Tibial nerve (tissue), 4 donors: ENCODE measurements at regions not wholly inside any gene's neighbourhood (a gene's known extent, or its start where the extent isn't known, plus 50 kb on each side); places are given as distances from the start of the nearest gene placed in this dataset.
A peak's percentile ranks its signal among the peaks of the same experiment; 100 is the strongest.

Experiments used
- DNase-seq, 2 donors: peaks; one replicate each; pipeline ENCODE4 v3.0.0-alpha.2; 2019; ENCODE audit warnings: low spot score in 2 of 2
- H3K27ac ChIP-seq, 4 donors: fragments of 200-600 bp; sonication (generic) in 3 of 4; one replicate each; pipeline ENCODE4 v1.5.1; 2017 to 2019; ENCODE audit warnings: mild to moderate bottlenecking in 1 of 4
- H3K27me3 ChIP-seq, 2 donors: fragments of 200-600 bp; sonication (generic) in 1 of 2; one replicate each; pipeline versions ENCODE4 v1.5.1 to v1.6.0; 2017 to 2019
- H3K36me3 ChIP-seq, 3 donors: fragments of 200-600 bp; sonication (generic); one replicate each; pipeline ENCODE4 v1.5.1; 2018 to 2019
- H3K4me1 ChIP-seq, 4 donors: fragments of 200-600 bp; sonication (generic) in 3 of 4; one replicate each; pipeline ENCODE4 v1.5.1; 2017 to 2019
- H3K4me3 ChIP-seq, 4 donors: fragments of 200-600 bp; sonication (generic) in 3 of 4; one replicate each; pipeline ENCODE4 v1.5.1; 2017 to 2019; ENCODE audit warnings: mild to moderate bottlenecking in 1 of 4, moderate library complexity in 1 of 4
- H3K9me3 ChIP-seq, 4 donors: fragments of 200-600 bp; sonication (generic) in 3 of 4; one replicate each; pipeline ENCODE4 v1.5.1; 2017 to 2019
- CTCF ChIP-seq, 5 experiments: fragments of 200-600 bp in 3 of 5; fragments of 450-650 bp in 2 of 5; sonication (generic) in 3 of 5; IDR thresholded peaks; one replicate each; pipeline ENCODE4 v1.5.1; 2016 to 2019; ENCODE audit warnings: antibody characterized with exemption in 5 of 5, mild to moderate bottlenecking in 3 of 5, moderate library complexity in 2 of 5
- EP300 ChIP-seq, 2 donors: sonication (generic); formaldehyde crosslinking; IDR thresholded peaks; one replicate each; pipeline ENCODE4 v1.6.1; 2017; ENCODE audit warnings: antibody characterized with exemption in 2 of 2, mild to moderate bottlenecking in 1 of 2
- POLR2A ChIP-seq, 2 donors: fragments of 450-650 bp; IDR thresholded peaks; one replicate each; pipeline ENCODE4 v1.6.1; 2017; ENCODE audit warnings: antibody characterized with exemption in 2 of 2, mild to moderate bottlenecking in 2 of 2, moderate library complexity in 2 of 2
- WGBS, 2 donors: methylation state at CpG; one replicate each; pipeline ENCODE4 v1.1.5; 2018; 5-methylcytosine and 5-hydroxymethylcytosine counted together

DNA sequence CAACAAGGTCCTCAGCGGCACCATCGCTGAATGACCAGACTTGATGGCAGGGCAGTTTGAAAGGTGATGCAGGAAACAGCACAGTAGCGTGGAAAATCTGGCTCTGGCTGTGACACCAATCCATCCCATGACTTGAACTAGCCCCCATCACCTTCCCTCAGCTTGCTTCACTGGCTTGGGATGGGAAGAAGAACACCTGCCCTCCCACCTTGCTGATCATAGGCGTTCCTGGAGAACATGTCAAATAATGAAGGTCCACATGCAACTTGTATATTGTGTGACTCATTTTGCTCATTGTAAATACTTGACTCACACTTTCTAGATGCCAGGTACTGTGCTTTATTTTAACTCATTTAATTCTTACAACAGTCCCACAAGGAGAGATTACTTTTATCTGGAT is 292.4 kb upstream of the SPRED2 start:
- H3K27ac ChIP-seq: no peak overlapping the region
- H3K9me3 ChIP-seq: peaks cover 0 to 9% (median 0%) of the 10 kb centered on the region in 4 donors
- H3K4me1 ChIP-seq: no peaks in the 10 kb centered on the region
- WGBS, 2 donors: 91 to 94% methylated on average over 4 of the region's 4 CpGs
- H3K27me3 ChIP-seq: no peaks in the 10 kb centered on the region
- TF ChIP-seq EP300 (IDR thresholded peaks at IDR 0.05): no peak
- no peak for TF ChIP-seq POLR2A (IDR thresholded peaks at IDR 0.05)
- no peak for TF ChIP-seq CTCF (IDR thresholded peaks at IDR 0.05)
- no peak overlapping the region for H3K4me3 ChIP-seq
- no peaks in the 10 kb centered on the region for H3K36me3 ChIP-seq
- DNase-seq: no peak

DNA sequence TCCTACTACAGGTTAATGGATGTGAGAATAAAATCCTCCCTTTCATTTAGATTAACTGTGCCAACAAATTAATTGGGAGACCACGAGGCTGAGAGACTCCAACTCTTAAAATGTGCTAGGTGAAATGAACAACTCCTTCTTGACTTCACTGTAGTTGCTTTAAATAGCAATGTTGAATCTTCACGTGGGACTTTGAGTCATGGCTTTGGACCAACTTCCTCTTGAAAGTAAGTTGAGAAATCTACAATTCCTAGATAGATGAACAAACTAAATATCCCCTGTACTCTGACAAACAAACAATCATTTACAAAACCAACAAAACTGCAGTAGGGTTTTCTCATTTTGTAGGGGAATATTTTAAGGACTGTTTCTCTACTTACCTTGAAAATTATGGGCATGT is 291.9 kb upstream of the SPRED2 start:
- no peak overlapping the region for H3K27ac ChIP-seq
- H3K27me3 ChIP-seq: no peaks in the 10 kb centered on the region
- peaks cover 0 to 9% (median 0%) of the 10 kb centered on the region in 4 donors for H3K9me3 ChIP-seq
- DNase-seq: no peak
- 52 to 60% methylated on average over 2 of the region's 2 CpGs for WGBS, 2 donors
- H3K36me3 ChIP-seq: no peaks in the 10 kb centered on the region
- H3K4me3 ChIP-seq: no peak overlapping the region
- no peaks in the 10 kb centered on the region for H3K4me1 ChIP-seq
- TF ChIP-seq EP300 (IDR thresholded peaks at IDR 0.05): no peak
- TF ChIP-seq POLR2A (IDR thresholded peaks at IDR 0.05): no peak
- TF ChIP-seq CTCF (IDR thresholded peaks at IDR 0.05): no peak

DNA sequence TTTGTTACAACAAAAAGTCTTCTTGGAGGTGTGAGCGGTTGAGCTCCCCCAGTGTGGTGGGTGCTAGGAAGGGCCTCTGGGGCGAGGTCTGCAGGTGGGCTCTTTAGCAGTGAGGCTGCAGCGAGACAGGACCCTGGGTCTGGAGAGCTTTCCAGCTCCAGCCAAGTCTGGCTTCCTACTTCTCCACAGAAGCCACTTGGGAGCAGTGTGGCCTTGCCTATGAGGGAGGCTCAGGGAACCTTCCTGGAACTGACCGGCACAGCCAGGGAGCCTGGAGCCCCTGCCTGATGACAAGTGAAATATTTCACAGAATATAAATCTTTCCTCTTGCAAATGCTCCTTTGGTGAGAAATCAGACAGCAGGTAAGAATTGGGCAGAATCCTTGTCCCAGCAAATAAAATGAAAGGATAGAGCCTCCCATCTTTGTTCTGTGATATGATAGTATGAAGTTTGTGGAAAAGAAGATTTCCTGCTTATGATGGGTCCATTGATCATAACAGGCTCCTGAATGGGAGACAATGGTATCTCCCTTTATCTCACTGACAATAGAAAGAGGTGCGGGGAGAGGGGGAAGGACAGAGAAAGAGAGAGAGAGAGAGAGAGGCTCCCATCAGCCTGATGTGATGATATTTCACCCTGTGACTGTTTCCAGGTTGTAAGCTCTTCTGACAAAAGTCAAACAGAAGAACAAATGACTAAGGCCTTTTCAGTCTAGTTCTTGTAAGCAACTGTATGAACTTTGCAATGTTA is 289.8 kb upstream of the SPRED2 start:
- Histone ChIP-seq H3K4me3 (no peak overlapping the region), H3K9me3 (peaks cover 0 to 9% (median 0%) of the 10 kb centered on the region in 4 donors), H3K27ac (no peak overlapping the region), H3K4me1 (no peaks in the 10 kb centered on the region), H3K27me3 (no peaks in the 10 kb centered on the region), H3K36me3 (no peaks in the 10 kb centered on the region)
- DNase-seq: peak in 1 of 2 donors; percentile 13
- WGBS, 2 donors: 63 to 67% methylated on average over 5 of the region's 5 CpGs
- peak in 2 of 5 experiments; percentile 5 to 31 for TF ChIP-seq CTCF (IDR thresholded peaks at IDR 0.05)
- no peak for TF ChIP-seq POLR2A (IDR thresholded peaks at IDR 0.05)

DNA sequence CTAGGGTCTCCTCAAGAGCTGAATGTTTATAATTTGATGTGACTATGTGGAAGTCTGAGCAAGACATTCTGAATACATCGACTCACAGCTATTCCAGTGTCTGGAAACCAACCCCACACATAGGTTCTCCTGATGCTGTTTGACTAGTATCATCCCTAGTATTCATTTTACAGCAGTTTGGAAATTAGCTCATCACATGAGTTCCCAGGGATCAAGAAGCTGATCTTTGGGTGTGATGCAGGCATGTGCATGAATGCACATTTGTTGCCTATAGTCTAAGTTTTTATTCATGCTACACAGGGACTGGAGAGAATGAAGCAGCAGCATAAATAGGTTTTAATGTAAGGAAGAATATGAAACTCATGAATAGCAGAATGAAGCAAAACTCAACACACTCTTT is 284.3 kb upstream of the SPRED2 start:
- Histone ChIP-seq H3K4me1 (no peaks in the 10 kb centered on the region), H3K27ac (no peak overlapping the region), H3K9me3 (no peaks in the 10 kb centered on the region), H3K36me3 (no peaks in the 10 kb centered on the region), H3K4me3 (no peak overlapping the region), H3K27me3 (no peaks in the 10 kb centered on the region)
- WGBS, 2 donors: 54 to 67% methylated on average over 1 of the region's 1 CpG
- no peak for DNase-seq
- TF ChIP-seq POLR2A (IDR thresholded peaks at IDR 0.05) (no peak), EP300 (IDR thresholded peaks at IDR 0.05) (no peak), CTCF (IDR thresholded peaks at IDR 0.05) (no peak)

GRCh38 chr2:65715323-65715722 is 282.9 kb upstream of the SPRED2 start:
- Histone ChIP-seq H3K27ac (no peak overlapping the region), H3K4me1 (no peaks in the 10 kb centered on the region), H3K9me3 (no peaks in the 10 kb centered on the region), H3K4me3 (no peak overlapping the region), H3K27me3 (no peaks in the 10 kb centered on the region), H3K36me3 (no peaks in the 10 kb centered on the region)
- 82 to 90% methylated on average over 2 of the region's 2 CpGs for WGBS, 2 donors
- no peak for TF ChIP-seq EP300 (IDR thresholded peaks at IDR 0.05)
- TF ChIP-seq CTCF (IDR thresholded peaks at IDR 0.05): no peak
- no peak for TF ChIP-seq POLR2A (IDR thresholded peaks at IDR 0.05)
- DNase-seq: no peak
